ENCODE measurements at regions not wholly inside any gene's neighbourhood (a gene's known extent, or its start where the extent isn't known, plus 50 kb on each side); places are given as distances from the start of the nearest gene placed in this dataset.

DNA sequence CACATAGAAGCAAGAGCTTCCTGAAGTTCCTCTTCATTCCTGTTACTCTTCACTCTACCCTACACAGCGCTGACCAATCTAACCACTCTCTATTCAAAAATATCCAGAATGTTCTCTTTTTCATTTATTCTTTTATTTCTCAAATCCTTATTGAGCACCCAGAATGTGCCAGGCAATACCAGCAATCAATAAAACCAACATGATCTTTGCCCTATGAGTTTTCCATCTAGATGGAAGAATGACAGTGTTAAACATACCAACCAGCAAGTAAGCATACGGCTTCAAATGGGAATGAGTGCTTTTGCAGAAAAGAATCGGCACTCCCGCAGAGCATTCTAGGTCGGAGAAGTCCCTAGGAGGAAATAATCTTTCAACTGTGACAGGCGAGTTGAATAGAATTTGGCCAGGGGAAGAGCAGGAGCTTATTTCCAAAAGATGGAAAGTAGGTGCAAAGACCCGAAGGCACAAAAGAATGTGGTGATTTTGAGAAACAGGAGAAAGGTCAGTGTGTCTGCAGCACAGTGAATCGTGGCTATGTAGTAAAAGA lies 217.8 kb upstream of the MEIS1 start:
- no TSS peak for BruUV-seq (replicated peaks)
- DNase-seq (ENCODE audit: low spot score), result no peak
- Histone ChIP-seq H3K9me3 (ENCODE audit: low read depth, low read length, poor library complexity, severe bottlenecking) (no peaks in the 10 kb centered on the region), H3K4me3 (ENCODE audit: low read depth, low read length, poor library complexity, severe bottlenecking) (no peak overlapping the region), H3K36me3 (ENCODE audit: insufficient read depth, low read length, poor library complexity, severe bottlenecking) (no peaks in the 10 kb centered on the region), H3K27ac (ENCODE audit: low read depth, low read length, poor library complexity, severe bottlenecking) (no peak overlapping the region), H3K4me1 (ENCODE audit: insufficient read depth, low read length, poor library complexity, severe bottlenecking) (no peaks in the 10 kb centered on the region), H3K27me3 (replicated peaks; ENCODE audit: insufficient read depth, low read depth, low read length, poor library complexity) (no peaks in the 10 kb centered on the region)
- TF ChIP-seq, protein P1, sequence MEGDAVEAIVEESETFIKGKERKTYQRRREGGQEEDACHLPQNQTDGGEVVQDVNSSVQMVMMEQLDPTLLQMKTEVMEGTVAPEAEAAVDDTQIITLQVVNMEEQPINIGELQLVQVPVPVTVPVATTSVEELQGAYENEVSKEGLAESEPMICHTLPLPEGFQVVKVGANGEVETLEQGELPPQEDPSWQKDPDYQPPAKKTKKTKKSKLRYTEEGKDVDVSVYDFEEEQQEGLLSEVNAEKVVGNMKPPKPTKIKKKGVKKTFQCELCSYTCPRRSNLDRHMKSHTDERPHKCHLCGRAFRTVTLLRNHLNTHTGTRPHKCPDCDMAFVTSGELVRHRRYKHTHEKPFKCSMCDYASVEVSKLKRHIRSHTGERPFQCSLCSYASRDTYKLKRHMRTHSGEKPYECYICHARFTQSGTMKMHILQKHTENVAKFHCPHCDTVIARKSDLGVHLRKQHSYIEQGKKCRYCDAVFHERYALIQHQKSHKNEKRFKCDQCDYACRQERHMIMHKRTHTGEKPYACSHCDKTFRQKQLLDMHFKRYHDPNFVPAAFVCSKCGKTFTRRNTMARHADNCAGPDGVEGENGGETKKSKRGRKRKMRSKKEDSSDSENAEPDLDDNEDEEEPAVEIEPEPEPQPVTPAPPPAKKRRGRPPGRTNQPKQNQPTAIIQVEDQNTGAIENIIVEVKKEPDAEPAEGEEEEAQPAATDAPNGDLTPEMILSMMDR (conservative IDR thresholded peaks at IDR 0.05; ENCODE audit: low read depth, low read length), result no peak
- no peak for TF ChIP-seq EZH2 (IDR thresholded peaks at IDR 0.05; ENCODE audit: borderline replicate concordance, low read depth, low read length, poor library complexity, severe bottlenecking)
- CTCF ChIA-PET, result no interaction called here
- POLR2A ChIA-PET (ENCODE audit: low non-redundant PET), result no interaction called here
- intact Hi-C loops (cut with micrococcal nuclease; ENCODE audit: unreplicated experiment), result no loop called here

DNA sequence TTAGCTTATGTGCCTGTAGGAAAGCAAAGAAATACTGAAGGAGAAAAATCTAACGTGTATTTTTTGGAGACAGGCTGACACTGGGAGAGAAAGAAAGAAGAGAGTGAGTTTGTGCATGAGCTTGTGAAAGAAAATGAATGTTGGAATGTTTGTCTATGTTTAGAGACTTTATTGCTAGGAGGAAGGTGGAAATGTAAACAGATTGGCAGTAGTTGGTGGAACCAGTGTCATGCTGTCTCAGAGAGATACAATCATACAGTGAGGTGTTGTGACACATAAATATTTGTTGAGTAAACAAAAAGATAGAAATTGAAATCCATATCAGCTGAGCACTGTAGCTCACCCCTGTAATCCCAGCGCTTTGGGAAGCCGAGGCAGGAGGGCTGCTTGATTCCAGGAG lies 222.2 kb upstream of the MEIS1 start:
- no peaks in the 10 kb centered on the region for H3K27me3 ChIP-seq (replicated peaks; ENCODE audit: insufficient read depth, low read depth, low read length, poor library complexity)
- H3K27ac ChIP-seq (ENCODE audit: low read depth, low read length, poor library complexity, severe bottlenecking), result no peak overlapping the region
- no peaks in the 10 kb centered on the region for H3K4me1 ChIP-seq (ENCODE audit: insufficient read depth, low read length, poor library complexity, severe bottlenecking)
- no peak overlapping the region for H3K4me3 ChIP-seq (ENCODE audit: low read depth, low read length, poor library complexity, severe bottlenecking)
- no peaks in the 10 kb centered on the region for H3K9me3 ChIP-seq (ENCODE audit: low read depth, low read length, poor library complexity, severe bottlenecking)
- no peaks in the 10 kb centered on the region for H3K36me3 ChIP-seq (ENCODE audit: insufficient read depth, low read length, poor library complexity, severe bottlenecking)
- DNase-seq (ENCODE audit: low spot score), result no peak
- ChIA-PET POLR2A (ENCODE audit: low non-redundant PET) (interaction anchor here (0.6 kb wide), 1 partner anchor 118 kb away, joined by 4 read pairs; no protein-coding TSS in a partner anchor), CTCF (no interaction called here)
- no TSS peak for BruUV-seq (replicated peaks)
- intact Hi-C loops (cut with micrococcal nuclease; ENCODE audit: unreplicated experiment), result no loop called here
- TF ChIP-seq, protein P1 (conservative IDR thresholded peaks at IDR 0.05; ENCODE audit: low read depth, low read length), result no peak
- no peak for TF ChIP-seq EZH2 (IDR thresholded peaks at IDR 0.05; ENCODE audit: borderline replicate concordance, low read depth, low read length, poor library complexity, severe bottlenecking)

DNA sequence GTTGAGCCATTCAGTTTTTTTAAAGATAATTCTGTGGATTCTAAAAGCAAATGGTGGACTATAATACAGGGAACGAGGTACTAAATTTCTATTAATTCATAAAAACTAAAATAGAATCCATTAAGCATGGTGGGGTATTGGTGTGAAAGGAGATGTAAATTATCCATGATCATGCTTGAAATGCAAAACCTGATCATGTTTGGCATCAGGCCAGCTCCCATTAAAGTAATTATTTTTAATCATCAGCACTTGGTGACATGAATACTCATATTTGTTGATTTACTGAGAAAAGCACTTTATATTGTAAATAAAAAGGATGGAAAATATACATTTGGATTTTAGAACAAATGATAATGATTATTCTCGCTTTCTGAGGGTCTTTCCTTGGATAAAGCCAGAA lies 232.3 kb upstream of the MEIS1 start:
- BruUV-seq (replicated peaks), result no TSS peak
- Histone ChIP-seq H3K36me3 (ENCODE audit: insufficient read depth, low read length, poor library complexity, severe bottlenecking) (no peaks in the 10 kb centered on the region), H3K9me3 (ENCODE audit: low read depth, low read length, poor library complexity, severe bottlenecking) (peaks cover 7% of the 10 kb centered on the region), H3K27ac (ENCODE audit: low read depth, low read length, poor library complexity, severe bottlenecking) (no peak overlapping the region), H3K27me3 (replicated peaks; ENCODE audit: insufficient read depth, low read depth, low read length, poor library complexity) (no peaks in the 10 kb centered on the region), H3K4me3 (ENCODE audit: low read depth, low read length, poor library complexity, severe bottlenecking) (no peak overlapping the region), H3K4me1 (ENCODE audit: insufficient read depth, low read length, poor library complexity, severe bottlenecking) (no peaks in the 10 kb centered on the region)
- CTCF ChIA-PET, result no interaction called here
- POLR2A ChIA-PET (ENCODE audit: low non-redundant PET), result no interaction called here
- intact Hi-C loops (cut with micrococcal nuclease; ENCODE audit: unreplicated experiment), result no loop called here
- no peak for TF ChIP-seq EZH2 (IDR thresholded peaks at IDR 0.05; ENCODE audit: borderline replicate concordance, low read depth, low read length, poor library complexity, severe bottlenecking)
- TF ChIP-seq, protein P1 (conservative IDR thresholded peaks at IDR 0.05; ENCODE audit: low read depth, low read length), result no peak
- no peak for DNase-seq (ENCODE audit: low spot score)
